Thoracic aorta (tissue), 2 donors: ENCODE measurements at regions not wholly inside any gene's neighbourhood (a gene's known extent, or its start where the extent isn't known, plus 50 kb on each side); places are given as distances from the start of the nearest gene placed in this dataset.

Experiments used
- ATAC-seq: fragments of 150-250 bp; one replicate; pipeline ENCODE4 v1.8.0; 2017; ENCODE audit warnings: low read depth; ENCODE audit not compliant: insufficient number of reproducible peaks, low FRiP score
- DNase-seq: peaks from one replicate; pipeline ENCODE4 v3.0.0-alpha.2; 2020; ENCODE audit warnings: low spot score
- H3K27ac ChIP-seq, 2 donors: fragments of 200-600 bp; sonication (generic); 1 replicate in 1 of 2; 2 replicates in 1 of 2; pipeline ENCODE4 v1.5.1; 2016; ENCODE audit warnings: mild to moderate bottlenecking in 2 of 2, moderate library complexity in 2 of 2
- H3K27me3 ChIP-seq: fragments of 200-600 bp; sonication (generic); replicated peaks from 2 replicates; pipeline ENCODE4 v1.6.0; 2016; ENCODE audit warnings: mild to moderate bottlenecking; ENCODE audit not compliant: insufficient read depth
- H3K36me3 ChIP-seq: fragments of 200-600 bp; sonication (generic); one replicate; pipeline ENCODE4 v1.5.1; 2016
- H3K4me1 ChIP-seq, 2 donors: fragments of 200-600 bp; sonication (generic); 1 replicate in 1 of 2; 2 replicates in 1 of 2; pipeline versions ENCODE4 v1.5.1 to v1.6.0; 2016; ENCODE audit warnings: low read depth in 2 of 2, mild to moderate bottlenecking in 1 of 2; ENCODE audit not compliant: control insufficient read depth in 1 of 2
- H3K4me3 ChIP-seq: fragments of 200-600 bp; sonication (generic); 2 replicates; pipeline ENCODE4 v1.5.1; 2016; ENCODE audit warnings: mild to moderate bottlenecking
- H3K9me3 ChIP-seq: fragments of 200-600 bp; sonication (generic); 2 replicates; pipeline ENCODE4 v1.5.1; 2016
- CTCF ChIP-seq: fragments of 200-600 bp; sonication (generic); IDR thresholded peaks from one replicate; pipeline ENCODE4 v1.5.1; 2019; ENCODE audit warnings: antibody characterized with exemption

- Histone ChIP-seq H3K27ac (no peak overlapping the region), H3K9me3 (no peaks in the 10 kb centered on the region), H3K4me3 (no peak overlapping the region), H3K27me3 (no peaks in the 10 kb centered on the region), H3K4me1 (no peaks in the 10 kb centered on the region), H3K36me3 (no peaks in the 10 kb centered on the region)
- no peak for DNase-seq
- ATAC-seq, result no peak
- no peak for TF ChIP-seq CTCF
Measured at GRCh38 chr22:22080270-22080669, 97.7 kb upstream of the TOP3B start.

- TF ChIP-seq CTCF, result no peak
- Histone ChIP-seq H3K27ac (no peak overlapping the region), H3K9me3 (no peaks in the 10 kb centered on the region), H3K36me3 (no peaks in the 10 kb centered on the region), H3K4me3 (no peak overlapping the region), H3K27me3 (no peaks in the 10 kb centered on the region), H3K4me1 (no peaks in the 10 kb centered on the region)
- ATAC-seq, result no peak
- no peak for DNase-seq
Measured at GRCh38 chr22:22079404-22080148, 97.0 kb upstream of the TOP3B start.

- no peaks in the 10 kb centered on the region for H3K36me3 ChIP-seq
- ATAC-seq, result no peak
- no peaks in the 10 kb centered on the region for H3K27me3 ChIP-seq
- no peak overlapping the region for H3K27ac ChIP-seq
- DNase-seq, result no peak
- TF ChIP-seq CTCF, result no peak
- no peaks in the 10 kb centered on the region for H3K4me1 ChIP-seq
- no peaks in the 10 kb centered on the region for H3K9me3 ChIP-seq
- H3K4me3 ChIP-seq, result no peak overlapping the region
Measured at GRCh38 chr22:22078329-22078728, 95.7 kb upstream of the TOP3B start.

- Histone ChIP-seq H3K9me3 (no peaks in the 10 kb centered on the region), H3K4me3 (no peak overlapping the region), H3K4me1 (no peaks in the 10 kb centered on the region), H3K27me3 (no peaks in the 10 kb centered on the region), H3K36me3 (no peaks in the 10 kb centered on the region), H3K27ac (no peak overlapping the region)
- DNase-seq (no peak), ATAC-seq (no peak)
- no peak for TF ChIP-seq CTCF
Measured at GRCh38 chr22:22076932-22077703, 94.5 kb upstream of the TOP3B start.

GRCh38 chr22:22076361-22076760, 93.8 kb upstream of the TOP3B start:
- DNase-seq (no peak), ATAC-seq (no peak)
- H3K27ac ChIP-seq, result no peak overlapping the region
- no peaks in the 10 kb centered on the region for H3K4me1 ChIP-seq
- TF ChIP-seq CTCF, result no peak
- H3K9me3 ChIP-seq, result no peaks in the 10 kb centered on the region
- H3K27me3 ChIP-seq, result no peaks in the 10 kb centered on the region
- no peak overlapping the region for H3K4me3 ChIP-seq
- no peaks in the 10 kb centered on the region for H3K36me3 ChIP-seq
